ENCODE measurements at regions not wholly inside any gene's neighbourhood (a gene's known extent, or its start where the extent isn't known, plus 50 kb on each side); places are given as distances from the start of the nearest gene placed in this dataset.

GRCh38 chr7:46508583-46508982 is 587.5 kb upstream of the IGFBP3 start:
- TF ChIP-seq CTCF (IDR thresholded peaks at IDR 0.05) = no peak
- Histone ChIP-seq H3K36me3 (no peaks in the 10 kb centered on the region), H3K27me3 (no peaks in the 10 kb centered on the region)

DNA sequence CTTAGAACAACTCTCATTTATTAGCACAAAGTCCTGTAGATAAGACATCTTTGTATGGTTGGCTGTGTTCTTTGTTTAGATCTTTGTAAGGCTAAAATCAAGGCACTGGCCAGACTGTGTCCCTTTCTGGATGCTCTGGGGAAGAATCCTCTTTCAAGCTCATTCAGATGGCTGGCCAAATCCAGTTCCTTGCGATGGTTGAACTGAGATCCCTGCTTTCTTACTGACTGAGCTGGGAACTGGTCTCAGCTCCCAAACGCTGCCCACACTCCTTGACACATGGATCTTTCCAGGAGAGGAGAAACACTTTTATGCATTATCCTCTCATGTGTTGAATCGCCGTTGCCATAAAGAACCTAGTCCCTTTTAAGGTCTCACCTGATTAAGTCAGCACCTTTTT is 586.5 kb upstream of the IGFBP3 start:
- Histone ChIP-seq H3K27ac (no peak overlapping the region), H3K4me3 (no peak overlapping the region), H3K27me3 (no peaks in the 10 kb centered on the region), H3K9me3 (peaks cover 0 to 19% of the 10 kb centered on the region in 2 donors), H3K4me1 (no peaks in the 10 kb centered on the region), H3K36me3 (no peaks in the 10 kb centered on the region)
- intact Hi-C loops (cut with DNase I) = no loop called here
- TF ChIP-seq CTCF (IDR thresholded peaks at IDR 0.05) = no peak
- no peak for DNase-seq (ENCODE audit: low spot score in 2 of 2)

More at GRCh38 chr7:46508583-46508982, 587.5 kb upstream of the IGFBP3 start:
- no peak overlapping the region for H3K4me3 ChIP-seq
- no peaks in the 10 kb centered on the region for H3K4me1 ChIP-seq
- intact Hi-C loops (cut with DNase I) = no loop called here
- H3K27ac ChIP-seq = no peak overlapping the region
- DNase-seq (ENCODE audit: low spot score in 2 of 2) = no peak
- H3K9me3 ChIP-seq = peaks cover 0 to 19% of the 10 kb centered on the region in 2 donors

DNA sequence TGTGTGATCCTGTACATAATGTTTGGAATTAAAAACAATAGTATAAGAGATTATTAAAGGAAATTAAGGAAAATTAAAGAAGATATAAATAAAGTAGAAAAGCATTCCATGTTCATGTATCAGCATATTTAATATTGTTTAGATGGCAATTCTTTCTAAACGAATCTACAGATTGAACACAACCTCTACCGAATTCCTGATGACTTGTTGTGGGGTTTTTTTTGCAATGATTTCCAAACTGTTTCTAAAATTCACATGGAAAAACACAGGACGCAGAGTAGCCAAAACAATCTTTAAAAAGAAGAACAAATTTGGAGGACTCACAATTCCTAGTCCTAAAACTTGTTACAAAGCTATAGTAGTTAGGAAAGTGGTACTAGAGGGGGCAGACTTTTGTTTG is 573.4 kb upstream of the IGFBP3 start:
- H3K36me3 ChIP-seq = no peaks in the 10 kb centered on the region
- no peak for DNase-seq (ENCODE audit: low spot score in 2 of 2)
- intact Hi-C loops (cut with DNase I) = no loop called here
- H3K4me1 ChIP-seq = no peaks in the 10 kb centered on the region
- H3K9me3 ChIP-seq = no peaks in the 10 kb centered on the region
- H3K27ac ChIP-seq = no peak overlapping the region
- no peak overlapping the region for H3K4me3 ChIP-seq
- TF ChIP-seq CTCF (IDR thresholded peaks at IDR 0.05) = no peak
- no peaks in the 10 kb centered on the region for H3K27me3 ChIP-seq

DNA sequence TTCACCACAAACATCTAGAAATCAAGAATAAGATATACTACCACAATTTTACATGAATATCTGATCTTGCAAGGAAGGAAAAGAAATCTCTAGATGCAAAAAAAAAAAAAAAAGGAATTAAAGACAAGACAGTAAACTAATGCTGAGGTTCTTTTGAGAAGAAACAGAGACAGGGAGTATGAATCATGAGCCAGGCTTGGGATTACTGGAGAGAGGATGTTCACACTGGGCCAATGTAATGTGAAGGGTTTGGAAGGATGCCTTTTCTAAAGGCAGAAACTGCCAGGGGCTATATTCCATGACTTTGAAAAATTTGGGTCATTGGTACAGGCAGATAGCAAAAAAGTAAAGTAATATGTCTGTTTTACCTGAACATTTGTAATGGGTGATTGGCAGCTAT is 573.0 kb upstream of the IGFBP3 start:
- no peaks in the 10 kb centered on the region for H3K4me1 ChIP-seq
- H3K27ac ChIP-seq = no peak overlapping the region
- no peak for TF ChIP-seq CTCF (IDR thresholded peaks at IDR 0.05)
- intact Hi-C loops (cut with DNase I) = no loop called here
- no peak overlapping the region for H3K4me3 ChIP-seq
- no peaks in the 10 kb centered on the region for H3K27me3 ChIP-seq
- no peak for DNase-seq (ENCODE audit: low spot score in 2 of 2)
- H3K36me3 ChIP-seq = no peaks in the 10 kb centered on the region
- no peaks in the 10 kb centered on the region for H3K9me3 ChIP-seq

- Histone ChIP-seq H3K9me3 (no peaks in the 10 kb centered on the region), H3K27ac (no peak overlapping the region), H3K36me3 (no peaks in the 10 kb centered on the region), H3K27me3 (no peaks in the 10 kb centered on the region), H3K4me3 (no peak overlapping the region), H3K4me1 (no peaks in the 10 kb centered on the region)
- no peak for DNase-seq (ENCODE audit: low spot score in 2 of 2)
- no peak for TF ChIP-seq CTCF (IDR thresholded peaks at IDR 0.05)
- intact Hi-C loops (cut with DNase I) = no loop called here
These were observed 572.1 kb upstream of the IGFBP3 start for GRCh38 chr7:46493196-46493595.

DNA sequence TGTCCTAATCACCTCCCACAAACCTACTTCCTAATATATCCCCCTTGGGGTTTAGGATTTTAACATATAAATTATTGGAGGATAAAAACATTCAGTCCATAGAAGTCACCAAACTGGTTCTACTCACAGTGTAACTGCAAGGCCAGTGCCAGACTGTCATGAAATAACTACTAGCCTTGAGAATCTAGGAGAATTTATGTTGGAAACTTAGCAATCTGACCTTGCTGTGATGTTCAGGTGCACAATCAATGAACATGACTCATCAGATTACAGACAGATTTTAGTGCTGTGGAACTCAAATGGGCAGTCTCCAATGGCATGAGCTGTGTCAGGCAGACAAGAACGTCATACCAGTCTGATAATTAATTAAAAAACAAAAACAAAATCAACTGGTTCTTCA is 571.4 kb upstream of the IGFBP3 start:
- TF ChIP-seq CTCF (IDR thresholded peaks at IDR 0.05) = no peak
- Histone ChIP-seq H3K27ac (no peak overlapping the region), H3K9me3 (no peaks in the 10 kb centered on the region), H3K27me3 (no peaks in the 10 kb centered on the region), H3K4me1 (no peaks in the 10 kb centered on the region), H3K4me3 (no peak overlapping the region), H3K36me3 (no peaks in the 10 kb centered on the region)
- DNase-seq (ENCODE audit: low spot score in 2 of 2) = no peak
- intact Hi-C loops (cut with DNase I) = no loop called here

All from ascending aorta (tissue), 2 donors.